H1 (cell line): ENCODE measurements at regions not wholly inside any gene's neighbourhood (a gene's known extent, or its start where the extent isn't known, plus 50 kb on each side); places are given as distances from the start of the nearest gene placed in this dataset.

Experiments used
- CTCF ChIA-PET: fragments of 300-600 bp; sonication (Branson Sonifier 250); formaldehyde crosslinking; loops from one replicate; lab custom pipeline; 2021; ENCODE audit not compliant: partially characterized antibody; lab: Charles Lee
- POLR2A ChIA-PET: fragments of 300-600 bp; sonication (Branson Sonifier 250); formaldehyde crosslinking; loops from one replicate; lab custom pipeline; 2021; ENCODE audit warnings: inconsistent platforms; ENCODE audit not compliant: partially characterized antibody; lab: Charles Lee
- DNase-seq, 2 experiments: peaks; one replicate each; pipeline versions ENCODE4 v3.0.0 to v3.0.0-alpha.2; 2010 to 2022; ENCODE audit warnings: low spot score in 2 of 2, low read depth in 1 of 2, mixed read lengths in 1 of 2
- FAIRE-seq: peaks from 2 replicates; lab custom pipeline; 2011; peaks lifted over from hg19 to GRCh38; lab: Jason Lieb, UNC
- H2AFZ ChIP-seq: 2 replicates; pipeline ENCODE4 v1.8.1; 2012; ENCODE audit warnings: low read length, inconsistent platforms
- H2AK5ac ChIP-seq: 2 replicates; pipeline ENCODE4 v1.6.1; 2013; ENCODE audit warnings: low read depth, low read length
- H2BK120ac ChIP-seq: replicated peaks from 2 replicates; pipeline ENCODE3; 2013; ENCODE audit warnings: low read depth, low read length, inconsistent platforms
- H2BK12ac ChIP-seq: 2 replicates; pipeline ENCODE4 v1.6.1; 2013; ENCODE audit warnings: low read depth, low read length
- H2BK15ac ChIP-seq: 2 replicates; pipeline ENCODE4 v1.6.1; 2013; ENCODE audit warnings: low read length
- H2BK20ac ChIP-seq: 2 replicates; pipeline ENCODE4 v1.6.1; 2013; ENCODE audit warnings: low read length
- H2BK5ac ChIP-seq: 2 replicates; pipeline ENCODE4 v1.6.1; 2013; ENCODE audit warnings: low read depth, low read length
- H3K14ac ChIP-seq: 2 replicates; pipeline ENCODE4 v1.6.1; 2013; ENCODE audit warnings: inconsistent platforms; ENCODE audit not compliant: insufficient read length
- H3K18ac ChIP-seq: 2 replicates; pipeline ENCODE4 v1.6.1; 2013; ENCODE audit warnings: low read length; ENCODE audit errors: extremely low read depth
- H3K23ac ChIP-seq: 2 replicates; pipeline ENCODE4 v1.6.1; 2013; ENCODE audit warnings: inconsistent platforms; ENCODE audit not compliant: insufficient read length
- H3K23me2 ChIP-seq: 2 replicates; pipeline ENCODE4 v1.6.1; 2013; ENCODE audit warnings: low read depth, low read length
- H3K27ac ChIP-seq: 2 replicates; pipeline ENCODE4 v1.6.1; 2011; ENCODE audit warnings: low read depth, low read length, inconsistent platforms
- H3K27me3 ChIP-seq, 4 experiments: replicated peaks in 1 of 4; 1 replicate in 1 of 4; 2 replicates in 3 of 4; pipeline versions ENCODE4 v1.6.1 to v1.8.1; 2011 to 2013; ENCODE audit warnings: low read length in 3 of 4, mild to moderate bottlenecking in 3 of 4, inconsistent platforms in 2 of 4, mixed read lengths in 2 of 4, moderate library complexity in 1 of 4; ENCODE audit not compliant: control insufficient read depth in 3 of 4, insufficient read depth in 3 of 4; ENCODE audit errors: extremely low read depth in 1 of 4
- H3K36me3 ChIP-seq, 4 experiments: 2 replicates each; pipeline versions ENCODE4 v1.6.1 to v1.8.1; 2011 to 2013; ENCODE audit warnings: mild to moderate bottlenecking in 4 of 4, low read length in 3 of 4, moderate library complexity in 2 of 4, control low read depth in 1 of 4, inconsistent platforms in 1 of 4; ENCODE audit not compliant: insufficient read depth in 4 of 4, control insufficient read depth in 2 of 4
- H3K4ac ChIP-seq: replicated peaks from 2 replicates; pipeline ENCODE3; 2013; ENCODE audit warnings: low read length, low read depth, mixed read lengths, inconsistent platforms; ENCODE audit not compliant: insufficient read length
- H3K4me1 ChIP-seq, 4 experiments: replicated peaks in 1 of 4; 1 replicate in 1 of 4; 2 replicates in 3 of 4; pipeline versions ENCODE4 v1.6.1 to v1.8.1; 2011 to 2013; ENCODE audit warnings: low read length in 3 of 4, inconsistent platforms in 2 of 4, mixed read lengths in 1 of 4; ENCODE audit not compliant: insufficient read depth in 4 of 4, control insufficient read depth in 3 of 4
- H3K4me2 ChIP-seq, 2 experiments: 2 replicates each; pipeline versions ENCODE4 v1.6.1 to v1.8.1; 2011 to 2013; ENCODE audit warnings: low read depth in 2 of 2, low read length in 2 of 2, control low read depth in 1 of 2, inconsistent platforms in 1 of 2, mild to moderate bottlenecking in 1 of 2; ENCODE audit not compliant: insufficient read depth in 1 of 2
- H3K4me3 ChIP-seq, 4 experiments: fragments of 200-600, 300-600 bp in 1 of 4; sonication (generic), shearing (Covaris generic), sonication (Bioruptor Twin) in 1 of 4; 2 replicates each; pipeline versions ENCODE4 v1.5.1 to v1.8.1; 2011 to 2016; ENCODE audit warnings: low read length in 4 of 4, low read depth in 3 of 4, control low read depth in 2 of 4, inconsistent platforms in 2 of 4, mild to moderate bottlenecking in 2 of 4, mixed read lengths in 1 of 4, moderate library complexity in 1 of 4; ENCODE audit not compliant: insufficient read depth in 2 of 4; ENCODE audit errors: extremely low read depth in 1 of 4
- H3K56ac ChIP-seq: replicated peaks from 2 replicates; pipeline ENCODE3; 2013; ENCODE audit warnings: low read depth, mild to moderate bottlenecking, mixed read lengths, low read length, inconsistent platforms; ENCODE audit not compliant: insufficient read length
- H3K79me1 ChIP-seq: 2 replicates; pipeline ENCODE4 v1.6.1; 2013; ENCODE audit warnings: low read depth, low read length, control low read depth
- H3K79me2 ChIP-seq, 2 experiments: 2 replicates each; pipeline versions ENCODE4 v1.6.1 to v1.8.1; 2012 to 2013; ENCODE audit warnings: low read length in 2 of 2, mild to moderate bottlenecking in 2 of 2, inconsistent platforms in 1 of 2; ENCODE audit not compliant: insufficient read depth in 2 of 2, control insufficient read depth in 1 of 2
- H3K9ac ChIP-seq, 4 experiments: replicated peaks in 1 of 4; 1 replicate in 1 of 4; 2 replicates in 3 of 4; pipeline versions ENCODE4 v1.6.1 to v1.8.1; 2011 to 2013; ENCODE audit warnings: low read depth in 3 of 4, low read length in 3 of 4, control low read depth in 2 of 4, mild to moderate bottlenecking in 2 of 4, moderate library complexity in 2 of 4, inconsistent platforms in 1 of 4; ENCODE audit errors: extremely low read depth in 1 of 4
- H3K9me3 ChIP-seq, 2 experiments: 2 replicates each; pipeline versions ENCODE4 v1.6.1 to v1.8.1; 2012 to 2013; ENCODE audit warnings: mild to moderate bottlenecking in 2 of 2, moderate library complexity in 2 of 2, control low read depth in 1 of 2, inconsistent platforms in 1 of 2, low read depth in 1 of 2, low read length in 1 of 2, mixed read lengths in 1 of 2; ENCODE audit not compliant: insufficient read depth in 2 of 2
- H4K20me1 ChIP-seq, 2 experiments: replicated peaks in 1 of 2; 2 replicates each; pipeline versions ENCODE3 to v1.8.1; 2011 to 2013; ENCODE audit warnings: inconsistent platforms in 2 of 2, low read length in 2 of 2, mild to moderate bottlenecking in 1 of 2; ENCODE audit not compliant: insufficient read depth in 2 of 2, control insufficient read depth in 1 of 2
- H4K5ac ChIP-seq: 2 replicates; pipeline ENCODE4 v1.6.1; 2013; ENCODE audit warnings: low read length, low read depth, mixed read lengths, inconsistent platforms; ENCODE audit not compliant: insufficient read length
- H4K8ac ChIP-seq: 2 replicates; pipeline ENCODE4 v1.8.0; 2013; ENCODE audit warnings: mild to moderate bottlenecking, moderate library complexity, low read length, inconsistent platforms; ENCODE audit not compliant: insufficient read depth; ENCODE audit errors: extremely low read depth
- H4K91ac ChIP-seq: replicated peaks from 2 replicates; pipeline ENCODE3; 2013; ENCODE audit warnings: low read length, mixed read lengths, inconsistent platforms; ENCODE audit not compliant: insufficient read length
- ASH2L ChIP-seq: fragments of 200-600, 300-600 bp; sonication (generic); IDR thresholded peaks from one replicate; pipeline ENCODE4 v1.7.1; 2017; ENCODE audit warnings: low read length
- ATF2 ChIP-seq: IDR thresholded peaks from 2 replicates; pipeline ENCODE4 v1.6.1; 2012; ENCODE audit warnings: low read length, inconsistent platforms
- FOSL1 ChIP-seq: IDR thresholded peaks from 2 replicates; pipeline ENCODE4 v1.6.1; 2011; ENCODE audit warnings: mild to moderate bottlenecking, low read depth, low read length, moderate library complexity; ENCODE audit not compliant: insufficient read depth
- HDAC6 ChIP-seq: IDR thresholded peaks from one replicate; pipeline ENCODE4 v1.7.1; 2012; ENCODE audit warnings: low read depth, mild to moderate bottlenecking, inconsistent platforms, low read length, moderate library complexity
- KDM4A ChIP-seq: IDR thresholded peaks from one replicate; pipeline ENCODE4 v1.7.1; 2012; ENCODE audit warnings: low read depth, mild to moderate bottlenecking, moderate library complexity, low read length, inconsistent platforms; ENCODE audit not compliant: severe bottlenecking
- MAFK ChIP-seq: IDR thresholded peaks from 2 replicates; pipeline ENCODE4 v1.6.1; 2012; ENCODE audit warnings: low read depth, mild to moderate bottlenecking, improper control_type of control experiment, low read length
- MAX ChIP-seq: IDR thresholded peaks from 2 replicates; pipeline ENCODE4 v1.6.1; 2012; ENCODE audit warnings: inconsistent platforms
- NANOG ChIP-seq: IDR thresholded peaks from 2 replicates; pipeline ENCODE4 v1.6.1; 2011; ENCODE audit warnings: low read length, low read depth, mild to moderate bottlenecking, inconsistent platforms; ENCODE audit not compliant: insufficient read depth, poor library complexity, severe bottlenecking
- POU5F1 ChIP-seq: IDR thresholded peaks from 2 replicates; pipeline ENCODE4 v1.6.1; 2011; ENCODE audit warnings: low read depth, mild to moderate bottlenecking, low read length, moderate library complexity
- SIRT6 ChIP-seq: IDR thresholded peaks from one replicate; pipeline ENCODE4 v1.7.1; 2012; ENCODE audit warnings: low read length, inconsistent platforms
- TBP ChIP-seq: IDR thresholded peaks from 2 replicates; pipeline ENCODE4 v1.6.1; 2011; ENCODE audit warnings: low read depth, low read length, improper control_type of control experiment
- TEAD4 ChIP-seq: IDR thresholded peaks from 2 replicates; pipeline ENCODE4 v1.6.1; 2012; ENCODE audit warnings: low read depth, low read length, inconsistent platforms, mixed read lengths
- YY1 ChIP-seq: IDR thresholded peaks from 2 replicates; pipeline ENCODE4 v1.6.1; 2011; ENCODE audit warnings: low read depth, mild to moderate bottlenecking, low read length
- WGBS, 2 experiments: shearing (Covaris generic) in 1 of 2; methylation state at CpG; one replicate each; pipeline versions ENCODE4 v1.1.6 to v1.1.7; 2013 to 2015; ENCODE audit warnings: low lambda C conversion rate in 2 of 2, mixed read lengths in 2 of 2, inconsistent platforms in 1 of 2, low coverage in 1 of 2, missing lambda C conversion rate in 1 of 2; ENCODE audit not compliant: insufficient replicate concordance in 2 of 2, insufficient coverage in 1 of 2, insufficient read length in 1 of 2; ENCODE audit errors: extremely low coverage in 1 of 2, missing lambda C conversion rate in 1 of 2; 5-methylcytosine and 5-hydroxymethylcytosine counted together

- H3K23me2 ChIP-seq = no peaks in the 10 kb centered on the region
- H3K4ac ChIP-seq = no peak overlapping the region
- no peak overlapping the region for H3K56ac ChIP-seq
- DNase-seq = no peak
- no peak overlapping the region for H3K4me2 ChIP-seq
- H3K14ac ChIP-seq = no peak overlapping the region
- H4K91ac ChIP-seq = no peak overlapping the region
- H4K8ac ChIP-seq = no peak overlapping the region
- WGBS, 2 experiments = 88% methylated on average over 9 of the region's 9 CpGs; no CpG with 5 or more reads in 1 of the 2 experiments
- H3K27ac ChIP-seq = no peak overlapping the region
- no peak overlapping the region for H3K9ac ChIP-seq
- no peak for FAIRE-seq
- no peak overlapping the region for H2BK120ac ChIP-seq
- H3K4me3 ChIP-seq = no peak overlapping the region
- no peak overlapping the region for H2AFZ ChIP-seq
- CTCF ChIA-PET = interaction anchor here (1.8 kb wide), 1 partner anchor 142 kb away, joined by 6 read pairs; no protein-coding TSS in a partner anchor
- no peaks in the 10 kb centered on the region for H3K9me3 ChIP-seq
- H3K36me3 ChIP-seq = no peaks in the 10 kb centered on the region
- H3K27me3 ChIP-seq = no peaks in the 10 kb centered on the region
- no peak overlapping the region for H2BK20ac ChIP-seq
- no peak overlapping the region for H3K23ac ChIP-seq
- no peaks in the 10 kb centered on the region for H3K79me1 ChIP-seq
- H3K18ac ChIP-seq = no peak overlapping the region
- H3K4me1 ChIP-seq = peaks cover 0 to 4% (median 0%) of the 10 kb centered on the region in 4 experiments; a peak in 1 of 7 replicates
- POLR2A ChIA-PET = no interaction called here
- H2BK12ac ChIP-seq = no peak overlapping the region
- no peak overlapping the region for H2BK5ac ChIP-seq
- no peaks in the 10 kb centered on the region for H3K79me2 ChIP-seq
- no peaks in the 10 kb centered on the region for H4K20me1 ChIP-seq
- H2BK15ac ChIP-seq = no peak overlapping the region
- H2AK5ac ChIP-seq = no peak overlapping the region
- no peak overlapping the region for H4K5ac ChIP-seq
- TF ChIP-seq FOSL1 (no peak), HDAC6 (no peak), KDM4A (no peak), TEAD4 (no peak), MAFK (no peak), MAX (no peak), NANOG (no peak), POU5F1 (no peak), ATF2 (no peak), SIRT6 (no peak), TBP (no peak), ASH2L (no peak), YY1 (no peak)
These were observed 212.8 kb downstream of the PIK3R1 start for GRCh38 chr5:68428231-68428811.
